NCI-H128 (cell line): ENCODE measurements at regions not wholly inside any gene's neighbourhood (a gene's known extent, or its start where the extent isn't known, plus 50 kb on each side); places are given as distances from the start of the nearest gene placed in this dataset.
"Not testable (repeated sequence)": the region's sequence is repeated elsewhere in the genome, so short reads cannot be mapped to it uniquely, and the experiment has no call there.

ENCODE experiments used
- DNase-seq: peaks from one replicate; lab custom pipeline; 2025; ENCODE audit not compliant: unreplicated experiment; lab: John Stamatoyannopoulos, UW

- DNase-seq, result no peak
These were observed 114.2 kb upstream of the BEND6 start for GRCh38 chr6:56840467-56841380.

DNA sequence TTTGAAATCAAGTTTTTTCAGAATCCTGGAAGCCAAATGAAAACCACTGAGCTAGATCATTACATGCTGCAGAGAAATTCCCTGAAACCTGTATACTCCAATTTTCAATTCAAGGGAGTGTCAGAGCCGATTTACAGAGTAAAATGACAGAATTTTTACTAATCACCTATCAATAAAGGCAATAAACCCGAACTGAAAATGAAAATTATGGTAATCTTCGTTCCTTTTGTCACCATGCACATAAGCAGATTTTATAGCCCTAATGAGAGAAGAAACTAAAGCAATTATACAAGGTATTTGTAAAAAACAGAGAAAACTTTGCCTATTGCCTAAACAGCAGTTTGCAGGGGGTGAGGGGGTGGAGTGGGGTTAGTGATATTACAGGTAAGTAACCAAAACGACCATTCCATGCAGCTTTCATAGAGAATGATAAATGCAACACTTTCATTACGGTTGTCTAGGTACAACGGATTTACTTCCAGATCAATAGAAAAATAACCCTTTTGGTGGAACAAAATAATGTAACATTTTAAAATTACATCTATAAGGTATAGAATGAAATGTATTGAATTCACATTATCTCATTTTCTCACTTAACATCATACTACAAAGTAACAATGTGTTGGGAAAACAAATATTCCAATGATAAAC, 115.2 kb upstream of the BEND6 start:
- DNase-seq, result no peak

GRCh38 chr6:56838965-56839364, 115.9 kb upstream of the BEND6 start:
- DNase-seq, result no peak

GRCh38 chr6:56838016-56838555, 116.8 kb upstream of the BEND6 start:
- no peak for DNase-seq

DNA sequence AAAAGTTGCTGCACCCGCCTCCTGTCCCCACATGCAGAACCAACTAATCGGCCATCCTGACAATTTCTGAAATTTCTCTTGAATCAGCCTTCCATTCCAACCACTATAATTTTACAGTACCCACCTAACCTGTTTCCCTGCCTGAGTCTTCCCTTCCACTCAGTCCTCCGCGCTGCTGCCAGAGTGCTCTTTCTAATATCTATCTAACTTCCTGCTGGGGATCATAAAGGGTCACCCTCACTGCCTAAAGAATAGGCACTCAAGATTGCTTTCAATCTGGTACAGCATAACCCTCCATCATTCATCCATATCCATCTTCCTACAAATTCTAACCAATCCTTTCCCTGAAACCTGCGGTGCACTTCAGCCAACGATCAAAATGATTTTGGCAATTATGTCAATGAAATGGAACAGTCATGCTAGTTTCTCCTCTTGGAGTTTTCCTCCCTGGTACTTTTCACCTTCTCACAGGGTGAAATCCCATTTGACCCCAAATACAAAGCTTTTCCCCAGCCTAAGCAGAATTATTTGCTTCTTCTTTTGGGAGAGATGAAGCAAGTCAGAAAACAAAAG, 117.5 kb upstream of the BEND6 start:
- no peak for DNase-seq

- no peak for DNase-seq
These were observed 119.3 kb upstream of the BEND6 start for GRCh38 chr6:56835612-56836011.

DNA sequence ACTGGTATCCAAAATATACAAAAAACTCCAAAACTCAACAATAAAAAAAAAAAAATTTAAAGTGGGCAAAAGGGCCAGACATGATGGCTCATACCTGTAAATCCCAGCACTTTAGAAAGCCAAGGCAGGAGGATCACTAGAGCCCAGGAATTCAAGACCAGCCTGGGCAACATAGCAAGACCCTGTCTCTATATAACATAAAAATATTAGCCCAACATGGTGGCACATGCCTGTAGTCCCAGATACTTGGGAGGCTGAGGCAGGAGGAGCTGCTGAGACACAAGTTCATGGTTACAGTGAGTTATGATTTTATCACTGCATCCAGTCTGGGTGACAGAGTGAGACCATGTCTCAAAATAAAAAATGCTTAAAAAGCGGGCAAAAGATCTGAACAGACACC, 121.0 kb upstream of the BEND6 start:
- no peak for DNase-seq

DNA sequence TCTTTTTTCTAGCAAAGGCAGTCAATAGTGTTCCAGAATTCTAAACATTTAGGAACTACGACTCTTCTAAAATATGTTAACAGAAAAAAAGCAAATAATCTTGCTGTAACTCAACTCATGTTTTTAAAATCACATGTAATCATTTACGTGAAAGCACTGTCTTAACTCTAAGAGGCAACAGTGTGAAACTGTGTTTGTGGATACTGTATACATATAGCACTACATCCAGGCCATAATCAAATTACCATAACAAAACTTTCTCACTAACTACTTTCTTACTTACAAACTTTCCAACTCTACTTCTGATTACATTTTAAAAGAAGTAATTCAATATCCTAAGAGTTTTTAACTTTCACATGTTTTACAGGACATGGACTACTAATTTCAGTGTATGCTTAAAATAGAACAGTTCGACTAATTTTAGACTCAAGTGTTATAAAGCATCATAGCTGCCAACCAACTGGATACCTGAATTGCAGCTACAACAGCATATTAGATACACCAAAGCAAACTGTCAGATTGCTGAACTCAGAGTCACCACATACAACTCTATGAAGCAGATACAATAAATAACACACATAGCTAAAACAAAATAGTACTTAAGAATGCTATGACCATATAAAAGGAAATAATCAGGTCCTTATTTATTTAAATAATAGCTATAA, 121.6 kb upstream of the BEND6 start:
- DNase-seq, result no peak

- no peak for DNase-seq
These were observed 122.7 kb upstream of the BEND6 start for GRCh38 chr6:56832225-56832624.

- DNase-seq, result no peak
These were observed 123.6 kb upstream of the BEND6 start for GRCh38 chr6:56831334-56831733.

DNA sequence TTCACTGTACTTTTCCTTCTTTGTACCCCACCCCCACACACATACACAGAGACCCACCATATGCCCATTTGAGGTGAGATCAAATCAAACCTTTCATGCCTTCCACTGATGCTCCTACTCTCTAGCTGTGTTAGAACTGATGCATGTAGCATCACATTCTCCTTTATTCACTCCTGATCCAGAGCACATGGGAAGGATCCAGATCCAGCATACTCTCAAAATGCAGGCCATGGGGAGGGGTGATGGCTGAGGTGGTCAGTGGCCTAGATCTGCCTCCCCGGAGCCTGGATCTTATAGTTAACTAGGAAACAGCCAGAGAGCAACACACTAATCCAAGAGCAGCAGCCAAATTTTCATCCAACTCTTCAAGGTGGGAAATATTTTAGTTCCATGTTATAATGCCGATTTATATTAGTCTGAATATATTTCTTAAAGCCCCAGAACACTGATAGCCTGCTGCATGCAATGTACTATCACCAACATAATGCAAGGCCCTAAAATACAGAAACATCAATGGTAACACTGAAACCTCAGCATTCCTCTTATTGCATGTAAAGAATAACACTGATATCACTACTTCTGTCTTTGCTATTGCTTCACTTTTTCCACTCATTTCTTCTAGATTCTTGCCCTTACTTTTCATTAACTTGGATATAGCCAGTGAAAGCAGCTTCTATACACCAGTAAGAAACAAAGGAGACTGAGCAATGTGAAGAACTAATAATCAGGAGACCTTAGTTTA, 126.8 kb upstream of the BEND6 start:
- DNase-seq, result no peak

DNA sequence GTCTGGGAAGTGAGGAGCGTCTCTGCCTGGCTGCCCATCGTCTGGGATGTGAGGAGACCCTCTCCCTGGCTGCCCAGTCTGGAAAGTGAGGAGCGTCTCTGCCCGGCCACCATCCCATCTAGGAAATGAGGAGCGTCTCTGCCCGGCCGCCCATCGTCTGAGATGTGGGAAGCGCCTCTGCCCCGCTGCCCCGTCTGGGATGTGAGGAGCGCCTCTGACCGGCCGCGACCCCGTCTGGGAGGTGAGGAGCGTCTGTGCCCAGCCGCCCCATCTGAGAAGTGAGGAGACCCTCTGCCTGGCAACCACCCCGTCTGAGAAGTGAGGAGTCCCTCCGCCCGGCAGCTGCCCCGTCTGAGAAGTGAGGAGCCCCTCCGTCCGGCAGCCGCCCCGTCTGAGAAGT, 130.5 kb upstream of the BEND6 start:
- not testable (repeated sequence) for DNase-seq

GRCh38 chr6:56821005-56821432, 133.9 kb upstream of the BEND6 start:
- no peak for DNase-seq

DNA sequence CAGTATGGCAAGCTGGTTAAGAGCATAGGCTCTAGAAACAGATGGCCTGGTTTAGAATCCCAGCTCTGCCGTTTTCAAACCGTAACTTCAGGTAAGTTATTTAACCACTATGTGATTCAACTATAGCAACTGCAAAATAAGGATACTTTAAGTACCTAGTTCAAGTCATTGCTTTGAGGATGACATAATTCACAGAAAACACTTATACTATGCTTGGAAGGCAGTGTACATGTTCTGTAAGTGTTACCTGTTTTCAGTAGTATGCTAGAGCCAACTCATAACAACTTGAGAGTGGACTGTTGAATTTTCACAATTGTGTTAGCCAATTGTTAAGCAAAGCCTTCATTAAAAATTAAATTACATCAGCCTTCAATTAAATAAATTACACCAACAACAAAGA, 134.8 kb upstream of the BEND6 start:
- DNase-seq, result no peak

- no peak for DNase-seq
These were observed 135.3 kb upstream of the BEND6 start for GRCh38 chr6:56819604-56820003.

GRCh38 chr6:56816370-56816769, 138.5 kb upstream of the BEND6 start:
- DNase-seq, result no peak

DNA sequence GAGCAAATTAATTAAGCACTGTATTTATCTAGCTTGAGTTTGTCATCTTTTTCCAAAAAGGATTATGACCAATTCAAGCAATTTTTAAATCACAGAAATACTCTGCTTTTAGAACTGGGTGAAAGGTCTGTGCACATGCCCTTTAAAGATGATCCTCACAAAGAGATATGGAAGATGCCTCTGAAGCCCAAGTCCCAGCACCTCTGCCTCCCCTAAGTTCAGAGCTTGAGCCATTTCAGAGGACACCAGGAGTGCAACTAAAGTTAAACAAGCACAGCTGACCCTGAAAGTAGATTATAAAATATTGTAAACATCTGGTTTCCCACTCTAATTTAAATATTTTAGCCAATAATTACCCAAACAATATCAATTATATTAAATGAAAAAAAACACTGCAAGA, 139.5 kb upstream of the BEND6 start:
- DNase-seq, result no peak

DNA sequence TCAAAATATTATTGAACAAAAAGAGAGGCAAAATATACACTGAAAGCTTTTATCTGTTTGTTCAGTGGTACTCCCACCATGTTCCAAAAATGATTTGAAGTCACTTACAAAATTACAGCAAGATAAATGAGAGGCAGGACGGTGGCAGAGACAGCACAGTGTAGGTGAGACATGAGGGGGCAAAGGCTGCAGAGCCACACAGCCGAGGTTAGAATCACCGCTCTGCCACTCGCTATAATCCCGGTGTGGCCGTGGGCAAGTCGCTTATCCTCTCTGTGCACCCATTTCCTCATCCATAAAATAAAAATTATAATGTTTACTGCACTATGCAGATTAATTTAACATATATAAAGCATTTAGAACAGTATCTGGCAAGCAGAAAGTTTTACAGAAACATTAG, 140.1 kb upstream of the BEND6 start:
- no peak for DNase-seq

GRCh38 chr6:56814308-56814707, 140.6 kb upstream of the BEND6 start:
- DNase-seq, result no peak

GRCh38 chr6:56812851-56813250, 142.1 kb upstream of the BEND6 start:
- DNase-seq, result not testable (repeated sequence)
